VCaP (cell line): ENCODE measurements at regions not wholly inside any gene's neighbourhood (a gene's known extent, or its start where the extent isn't known, plus 50 kb on each side); places are given as distances from the start of the nearest gene placed in this dataset.

Experiments used
- H3K27ac ChIP-seq: fragments of 450-650 bp; 2 replicates; pipeline ENCODE4 v1.5.1; 2017
- TF ChIP-seq, protein P1 (sequence below): fragments of 450-650 bp; conservative IDR thresholded peaks from 2 replicates; pipeline ENCODE4 v1.5.1; 2017; ENCODE audit warnings: mild to moderate bottlenecking, moderate library complexity

GRCh38 chr14:26856876-26857518 is 259.2 kb upstream of the NOVA1 start:
- H3K27ac ChIP-seq, result no peak overlapping the region
- TF ChIP-seq, protein P1, sequence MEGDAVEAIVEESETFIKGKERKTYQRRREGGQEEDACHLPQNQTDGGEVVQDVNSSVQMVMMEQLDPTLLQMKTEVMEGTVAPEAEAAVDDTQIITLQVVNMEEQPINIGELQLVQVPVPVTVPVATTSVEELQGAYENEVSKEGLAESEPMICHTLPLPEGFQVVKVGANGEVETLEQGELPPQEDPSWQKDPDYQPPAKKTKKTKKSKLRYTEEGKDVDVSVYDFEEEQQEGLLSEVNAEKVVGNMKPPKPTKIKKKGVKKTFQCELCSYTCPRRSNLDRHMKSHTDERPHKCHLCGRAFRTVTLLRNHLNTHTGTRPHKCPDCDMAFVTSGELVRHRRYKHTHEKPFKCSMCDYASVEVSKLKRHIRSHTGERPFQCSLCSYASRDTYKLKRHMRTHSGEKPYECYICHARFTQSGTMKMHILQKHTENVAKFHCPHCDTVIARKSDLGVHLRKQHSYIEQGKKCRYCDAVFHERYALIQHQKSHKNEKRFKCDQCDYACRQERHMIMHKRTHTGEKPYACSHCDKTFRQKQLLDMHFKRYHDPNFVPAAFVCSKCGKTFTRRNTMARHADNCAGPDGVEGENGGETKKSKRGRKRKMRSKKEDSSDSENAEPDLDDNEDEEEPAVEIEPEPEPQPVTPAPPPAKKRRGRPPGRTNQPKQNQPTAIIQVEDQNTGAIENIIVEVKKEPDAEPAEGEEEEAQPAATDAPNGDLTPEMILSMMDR, result no peak

- TF ChIP-seq, protein P1, result no peak
- no peak overlapping the region for H3K27ac ChIP-seq
These were observed 261.6 kb upstream of the NOVA1 start for GRCh38 chr14:26859483-26859882.

DNA sequence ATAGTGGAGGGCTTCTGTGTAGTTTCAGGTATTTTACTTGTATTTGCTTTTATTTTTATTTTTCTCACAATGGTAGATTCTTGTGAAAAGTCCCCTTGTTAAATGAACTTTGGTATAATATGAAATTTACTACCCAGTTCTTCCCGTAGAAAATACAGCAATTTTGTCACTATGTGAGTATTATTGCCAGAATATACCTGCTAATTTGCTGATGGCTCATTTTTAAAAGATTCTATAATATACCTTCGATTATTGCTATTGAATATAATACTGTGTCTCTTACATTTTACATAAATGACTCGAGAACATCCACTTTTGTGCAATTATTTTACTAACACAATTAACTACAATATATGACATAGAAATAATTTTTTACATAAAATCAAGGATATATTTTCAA is 262.3 kb upstream of the NOVA1 start:
- TF ChIP-seq, protein P1, result no peak
- no peak overlapping the region for H3K27ac ChIP-seq

DNA sequence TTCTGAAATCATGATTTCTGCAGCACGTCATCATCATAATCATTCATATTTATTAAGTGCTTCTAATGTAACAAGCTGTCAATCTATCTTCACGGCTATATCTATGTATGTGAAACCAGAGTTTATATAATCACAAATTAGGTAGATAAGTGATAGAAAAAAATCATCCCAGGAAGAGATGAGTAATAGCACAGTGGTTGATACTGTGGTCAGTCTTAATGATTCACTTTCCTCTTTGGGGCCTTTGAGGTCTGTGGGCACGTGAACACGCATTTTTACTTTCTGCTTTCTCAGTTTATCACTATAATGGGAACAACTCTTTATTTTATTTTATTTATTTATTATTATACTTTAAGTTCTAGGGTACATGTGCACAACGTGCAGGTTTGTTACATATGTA is 265.9 kb upstream of the NOVA1 start:
- TF ChIP-seq, protein P1, result no peak
- H3K27ac ChIP-seq, result peak overlapping the region; percentile 74

DNA sequence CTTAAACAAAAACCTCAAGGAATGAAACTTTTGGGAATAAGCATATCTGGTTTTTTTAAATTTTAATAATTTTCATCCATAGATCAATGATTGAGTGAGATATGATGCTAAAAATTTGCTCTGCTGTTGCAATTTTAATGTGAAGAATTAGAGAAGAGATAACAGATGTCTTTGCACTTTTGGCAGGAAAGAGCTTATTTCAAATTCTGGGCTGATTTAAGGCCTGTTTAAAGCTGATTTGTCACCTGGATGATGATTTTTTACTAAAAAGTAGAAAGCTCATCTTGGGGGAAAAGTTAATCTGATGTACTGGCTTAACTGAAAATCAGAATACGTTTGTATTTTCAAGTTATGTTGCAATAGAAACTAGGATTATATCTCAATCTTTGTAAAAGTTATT is 268.9 kb upstream of the NOVA1 start:
- peak overlapping the region; percentile 7; the same call in 1 of the 2 replicates for H3K27ac ChIP-seq
- TF ChIP-seq, protein P1, result no peak

GRCh38 chr14:26867171-26867757 is 269.4 kb upstream of the NOVA1 start:
- peak overlapping the region; percentile 7; the same call in 1 of the 2 replicates for H3K27ac ChIP-seq
- TF ChIP-seq, protein P1, result no peak

- no peak overlapping the region for H3K27ac ChIP-seq
These were observed 272.3 kb upstream of the NOVA1 start for GRCh38 chr14:26870096-26870495.

More at GRCh38 chr14:26870096-26870495, 272.3 kb upstream of the NOVA1 start:
- TF ChIP-seq, protein P1, result no peak
